Vagina (tissue), 2 donors: ENCODE measurements at regions not wholly inside any gene's neighbourhood (a gene's known extent, or its start where the extent isn't known, plus 50 kb on each side); places are given as distances from the start of the nearest gene placed in this dataset.

Source experiments
- DNase-seq, 2 donors: peaks; one replicate each; pipeline ENCODE4 v3.0.0-alpha.2; 2017; ENCODE audit errors: extremely low spot score in 2 of 2
- H3K27ac ChIP-seq: fragments of 200-600 bp; sonication (generic); one replicate; pipeline ENCODE4 v1.5.1; 2019
- H3K27me3 ChIP-seq: fragments of 200-600 bp; sonication (generic); one replicate; pipeline ENCODE4 v1.5.1; 2019
- H3K36me3 ChIP-seq, 2 donors: fragments of 200-600 bp; sonication (generic); one replicate each; pipeline ENCODE4 v1.5.1; 2017 to 2019
- H3K4me1 ChIP-seq: fragments of 200-600 bp; sonication (generic); one replicate; pipeline ENCODE4 v1.5.1; 2019
- H3K4me3 ChIP-seq, 2 donors: fragments of 200-600 bp; sonication (generic); 1 replicate in 1 of 2; 2 replicates in 1 of 2; pipeline ENCODE4 v1.5.1; 2016 to 2019
- H3K9me3 ChIP-seq: fragments of 200-600 bp; sonication (generic); one replicate; pipeline ENCODE4 v1.5.1; 2019
- POLR2A ChIP-seq, 2 donors: fragments of 450-650 bp; IDR thresholded peaks; one replicate each; pipeline ENCODE4 v1.6.1; 2017; ENCODE audit warnings: antibody characterized with exemption in 2 of 2, mild to moderate bottlenecking in 2 of 2, moderate library complexity in 2 of 2
- POLR2AphosphoS5 ChIP-seq, 2 donors: sonication (generic); formaldehyde crosslinking; IDR thresholded peaks; one replicate each; pipeline ENCODE4 v1.9.0; 2017; ENCODE audit warnings: antibody characterized with exemption in 2 of 2, mild to moderate bottlenecking in 2 of 2, low read depth in 1 of 2; ENCODE audit not compliant: insufficient read depth in 1 of 2
- intact Hi-C: fragments of 100-400 bp; cut with DNase I; formaldehyde crosslinking; loops from one replicate; pipeline ENCODE4 v1.15.1; 2023
- TF ChIP-seq, protein P1 (sequence below), 3 experiments: fragments of 450-650 bp in 2 of 3; fragments of 200-600 bp in 1 of 3; sonication (generic) in 1 of 3; IDR thresholded peaks; one replicate each; pipeline ENCODE4 v1.5.1; 2017 to 2019; ENCODE audit warnings: antibody characterized with exemption in 3 of 3, mild to moderate bottlenecking in 2 of 3, moderate library complexity in 2 of 3

DNA sequence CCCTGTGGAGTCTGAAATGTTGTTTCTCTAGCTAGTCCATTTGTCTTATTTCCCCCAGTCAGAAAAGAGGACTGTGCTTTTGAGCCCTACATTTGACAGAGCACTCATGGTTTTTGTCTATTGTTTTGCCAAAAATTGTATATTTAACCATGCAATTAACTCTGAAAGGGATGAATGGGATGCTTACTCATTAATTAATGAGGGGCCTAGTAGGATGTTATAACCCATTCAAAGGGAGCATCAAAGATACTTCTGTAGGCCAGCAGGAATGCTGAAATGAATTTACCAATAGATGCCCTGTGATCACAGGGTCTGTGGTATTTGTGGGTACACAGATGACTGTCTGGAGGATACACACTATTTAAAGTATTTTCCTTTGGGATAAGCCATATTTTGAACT, 147.7 kb downstream of the FCRL5 start:
- H3K4me3 ChIP-seq: no peak overlapping the region
- no peaks in the 10 kb centered on the region for H3K9me3 ChIP-seq
- H3K27me3 ChIP-seq: no peaks in the 10 kb centered on the region
- no peaks in the 10 kb centered on the region for H3K4me1 ChIP-seq
- TF ChIP-seq POLR2A (IDR thresholded peaks at IDR 0.05) (no peak), POLR2AphosphoS5 (IDR thresholded peaks at IDR 0.05; ENCODE audit: insufficient read depth in 1 of 2, low read depth in 1 of 2) (no peak)
- TF ChIP-seq, protein P1, sequence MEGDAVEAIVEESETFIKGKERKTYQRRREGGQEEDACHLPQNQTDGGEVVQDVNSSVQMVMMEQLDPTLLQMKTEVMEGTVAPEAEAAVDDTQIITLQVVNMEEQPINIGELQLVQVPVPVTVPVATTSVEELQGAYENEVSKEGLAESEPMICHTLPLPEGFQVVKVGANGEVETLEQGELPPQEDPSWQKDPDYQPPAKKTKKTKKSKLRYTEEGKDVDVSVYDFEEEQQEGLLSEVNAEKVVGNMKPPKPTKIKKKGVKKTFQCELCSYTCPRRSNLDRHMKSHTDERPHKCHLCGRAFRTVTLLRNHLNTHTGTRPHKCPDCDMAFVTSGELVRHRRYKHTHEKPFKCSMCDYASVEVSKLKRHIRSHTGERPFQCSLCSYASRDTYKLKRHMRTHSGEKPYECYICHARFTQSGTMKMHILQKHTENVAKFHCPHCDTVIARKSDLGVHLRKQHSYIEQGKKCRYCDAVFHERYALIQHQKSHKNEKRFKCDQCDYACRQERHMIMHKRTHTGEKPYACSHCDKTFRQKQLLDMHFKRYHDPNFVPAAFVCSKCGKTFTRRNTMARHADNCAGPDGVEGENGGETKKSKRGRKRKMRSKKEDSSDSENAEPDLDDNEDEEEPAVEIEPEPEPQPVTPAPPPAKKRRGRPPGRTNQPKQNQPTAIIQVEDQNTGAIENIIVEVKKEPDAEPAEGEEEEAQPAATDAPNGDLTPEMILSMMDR (IDR thresholded peaks at IDR 0.05): no peak
- intact Hi-C loops: no loop called here
- no peak for DNase-seq
- H3K36me3 ChIP-seq: no peaks in the 10 kb centered on the region
- H3K27ac ChIP-seq: no peak overlapping the region

DNA sequence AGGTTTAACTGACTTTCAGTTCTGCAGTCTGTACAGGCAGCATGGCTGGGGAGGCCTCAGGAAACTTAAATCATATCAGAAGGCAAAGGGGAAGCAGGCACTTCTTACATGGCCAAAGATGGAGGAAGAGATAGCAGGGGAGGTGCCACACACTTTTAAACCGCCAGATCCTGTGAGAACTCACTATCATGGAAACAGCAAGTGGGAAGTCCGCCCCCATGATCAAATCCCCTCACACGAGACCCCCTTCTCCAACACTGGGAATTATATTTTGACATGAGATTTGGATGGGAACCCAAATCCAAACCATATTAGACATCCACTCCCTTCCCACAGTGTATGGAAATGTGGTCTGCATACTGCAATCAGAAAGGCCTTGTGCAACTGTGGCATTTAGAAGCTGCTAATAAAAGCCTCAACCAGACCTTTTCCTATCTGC, 148.2 kb downstream of the FCRL5 start:
- Histone ChIP-seq H3K4me1 (no peaks in the 10 kb centered on the region), H3K27me3 (no peaks in the 10 kb centered on the region), H3K36me3 (no peaks in the 10 kb centered on the region), H3K9me3 (no peaks in the 10 kb centered on the region), H3K27ac (no peak overlapping the region), H3K4me3 (no peak overlapping the region)
- intact Hi-C loops: no loop called here
- no peak for DNase-seq
- no peak for TF ChIP-seq POLR2A (IDR thresholded peaks at IDR 0.05)
- no peak for TF ChIP-seq POLR2AphosphoS5 (IDR thresholded peaks at IDR 0.05; ENCODE audit: insufficient read depth in 1 of 2, low read depth in 1 of 2)
- TF ChIP-seq, protein P1 (IDR thresholded peaks at IDR 0.05): no peak

DNA sequence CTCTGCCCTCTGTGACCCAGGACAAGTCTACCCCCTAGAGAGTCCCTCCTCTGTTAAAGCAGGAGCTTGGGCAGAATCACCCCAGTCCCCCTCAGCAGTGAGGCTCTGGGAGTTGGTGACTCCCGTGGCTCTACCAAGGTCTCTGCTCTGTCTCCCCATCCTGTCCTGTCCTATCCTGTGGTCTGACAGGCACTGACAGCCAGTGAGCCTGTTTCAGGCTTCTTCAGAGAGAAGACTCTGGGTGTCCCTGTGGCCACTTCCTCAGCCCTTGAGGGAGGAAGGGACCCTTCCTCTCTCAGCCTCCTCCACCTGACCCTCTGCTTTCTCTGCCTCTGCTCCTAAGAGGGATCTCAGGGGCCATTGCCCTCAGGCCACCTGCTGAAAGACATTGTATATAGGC, 148.7 kb downstream of the FCRL5 start:
- TF ChIP-seq, protein P1 (IDR thresholded peaks at IDR 0.05): no peak
- TF ChIP-seq POLR2AphosphoS5 (IDR thresholded peaks at IDR 0.05; ENCODE audit: insufficient read depth in 1 of 2, low read depth in 1 of 2) (no peak), POLR2A (IDR thresholded peaks at IDR 0.05) (no peak)
- DNase-seq: no peak
- H3K36me3 ChIP-seq: no peaks in the 10 kb centered on the region
- no peak overlapping the region for H3K4me3 ChIP-seq
- H3K27me3 ChIP-seq: no peaks in the 10 kb centered on the region
- no peak overlapping the region for H3K27ac ChIP-seq
- H3K4me1 ChIP-seq: no peaks in the 10 kb centered on the region
- H3K9me3 ChIP-seq: no peaks in the 10 kb centered on the region
- intact Hi-C loops: no loop called here

DNA sequence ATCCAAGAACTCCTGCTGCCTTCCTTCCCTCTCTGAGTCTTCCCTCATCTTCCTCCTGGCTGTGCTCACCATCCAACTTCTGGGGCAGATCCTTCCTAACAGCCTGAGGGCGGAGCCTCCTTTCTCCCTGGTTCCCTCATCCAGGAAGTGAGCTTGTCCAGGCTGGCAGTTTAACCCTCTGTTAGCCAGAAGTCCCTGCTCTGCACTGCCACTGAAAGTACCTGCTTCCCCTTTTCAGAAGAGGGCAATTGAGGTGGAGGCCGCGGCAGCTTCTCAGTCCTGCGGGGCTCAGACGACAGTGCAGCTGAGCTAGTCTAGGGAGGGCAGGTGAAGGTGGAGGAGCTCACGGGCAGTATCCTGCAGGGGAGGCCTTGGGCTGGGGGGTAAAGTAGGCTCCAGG, 149.1 kb downstream of the FCRL5 start:
- no peak overlapping the region for H3K4me3 ChIP-seq
- intact Hi-C loops: no loop called here
- no peaks in the 10 kb centered on the region for H3K36me3 ChIP-seq
- TF ChIP-seq, protein P1 (IDR thresholded peaks at IDR 0.05): no peak
- no peak for TF ChIP-seq POLR2A (IDR thresholded peaks at IDR 0.05)
- no peak for TF ChIP-seq POLR2AphosphoS5 (IDR thresholded peaks at IDR 0.05; ENCODE audit: insufficient read depth in 1 of 2, low read depth in 1 of 2)
- no peaks in the 10 kb centered on the region for H3K27me3 ChIP-seq
- no peak for DNase-seq
- no peak overlapping the region for H3K27ac ChIP-seq
- no peaks in the 10 kb centered on the region for H3K4me1 ChIP-seq
- H3K9me3 ChIP-seq: no peaks in the 10 kb centered on the region

DNA sequence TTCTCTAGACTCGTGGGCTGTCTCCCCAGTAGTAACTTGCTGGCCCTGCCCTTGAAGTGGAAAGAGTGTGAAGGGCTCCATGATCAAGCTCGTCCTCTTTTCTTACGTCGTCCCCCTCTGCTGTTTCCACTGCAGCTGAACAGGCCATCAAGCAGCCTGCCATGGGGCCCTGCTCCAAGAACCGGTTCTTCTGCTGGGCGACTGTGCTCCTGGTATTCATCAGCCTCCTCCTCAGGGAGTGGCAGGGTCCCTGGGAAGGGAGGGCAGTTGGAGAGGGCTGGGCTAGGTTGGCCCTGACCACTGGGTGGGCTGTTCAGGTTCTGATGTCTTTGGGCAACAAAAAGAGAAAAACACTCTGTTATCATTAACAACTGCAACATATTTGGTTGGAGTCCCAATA, 151.5 kb downstream of the FCRL5 start:
- Histone ChIP-seq H3K36me3 (no peaks in the 10 kb centered on the region), H3K9me3 (no peaks in the 10 kb centered on the region), H3K27ac (no peak overlapping the region), H3K4me3 (no peak overlapping the region), H3K4me1 (no peaks in the 10 kb centered on the region), H3K27me3 (no peaks in the 10 kb centered on the region)
- TF ChIP-seq POLR2A (IDR thresholded peaks at IDR 0.05): no peak
- TF ChIP-seq POLR2AphosphoS5 (IDR thresholded peaks at IDR 0.05; ENCODE audit: insufficient read depth in 1 of 2, low read depth in 1 of 2): no peak
- TF ChIP-seq, protein P1 (IDR thresholded peaks at IDR 0.05): no peak
- intact Hi-C loops: no loop called here
- no peak for DNase-seq
